ENCODE measurements at regions not wholly inside any gene's neighbourhood (a gene's known extent, or its start where the extent isn't known, plus 50 kb on each side); places are given as distances from the start of the nearest gene placed in this dataset.

- TF ChIP-seq CTCF (conservative IDR thresholded peaks at IDR 0.05; ENCODE audit: low read length) (no peak), EZH2phosphoT487 (IDR thresholded peaks at IDR 0.05; ENCODE audit: borderline replicate concordance) (no peak)
Observed at GRCh38 chrX:131388293-131388692, 99.2 kb upstream of the IGSF1 start.
